Esophagus muscularis mucosa (tissue), 4 donors: ENCODE measurements at regions not wholly inside any gene's neighbourhood (a gene's known extent, or its start where the extent isn't known, plus 50 kb on each side); places are given as distances from the start of the nearest gene placed in this dataset.

ENCODE experiments used
- EP300 ChIP-seq: sonication (generic); formaldehyde crosslinking; IDR thresholded peaks from one replicate; pipeline ENCODE4 v1.6.1; 2017; ENCODE audit warnings: antibody characterized with exemption
- POLR2A ChIP-seq: fragments of 450-650 bp; IDR thresholded peaks from one replicate; pipeline ENCODE4 v1.6.1; 2017; ENCODE audit warnings: antibody characterized with exemption, moderate library complexity, mild to moderate bottlenecking, low read depth
- TF ChIP-seq, protein P1 (sequence below), 3 experiments: fragments of 200-600 bp in 2 of 3; fragments of 450-650 bp in 1 of 3; sonication (generic) in 2 of 3; IDR thresholded peaks; one replicate each; pipeline ENCODE4 v1.5.1; 2017 to 2019; ENCODE audit warnings: antibody characterized with exemption in 3 of 3, mild to moderate bottlenecking in 2 of 3, moderate library complexity in 1 of 3

DNA sequence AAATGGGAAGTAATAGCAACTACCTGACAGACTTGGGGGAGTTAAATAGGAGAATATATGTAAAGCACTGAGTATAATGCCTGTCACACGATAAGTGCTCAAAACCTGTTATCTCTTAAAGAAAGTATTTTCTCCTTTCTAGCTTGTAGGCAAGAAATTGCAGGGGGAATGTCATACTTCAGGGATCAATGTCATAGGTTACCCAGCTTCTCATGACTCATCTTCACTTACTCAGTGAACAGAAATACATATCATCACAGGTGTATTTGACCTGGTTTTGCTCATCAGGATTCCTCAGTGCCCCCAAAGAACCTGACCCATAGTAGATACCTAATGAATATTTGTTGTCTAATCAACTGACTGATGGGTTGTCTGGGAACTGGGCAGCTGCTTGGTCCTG is 285.0 kb upstream of the ATP2B1 start:
- TF ChIP-seq, protein P1, sequence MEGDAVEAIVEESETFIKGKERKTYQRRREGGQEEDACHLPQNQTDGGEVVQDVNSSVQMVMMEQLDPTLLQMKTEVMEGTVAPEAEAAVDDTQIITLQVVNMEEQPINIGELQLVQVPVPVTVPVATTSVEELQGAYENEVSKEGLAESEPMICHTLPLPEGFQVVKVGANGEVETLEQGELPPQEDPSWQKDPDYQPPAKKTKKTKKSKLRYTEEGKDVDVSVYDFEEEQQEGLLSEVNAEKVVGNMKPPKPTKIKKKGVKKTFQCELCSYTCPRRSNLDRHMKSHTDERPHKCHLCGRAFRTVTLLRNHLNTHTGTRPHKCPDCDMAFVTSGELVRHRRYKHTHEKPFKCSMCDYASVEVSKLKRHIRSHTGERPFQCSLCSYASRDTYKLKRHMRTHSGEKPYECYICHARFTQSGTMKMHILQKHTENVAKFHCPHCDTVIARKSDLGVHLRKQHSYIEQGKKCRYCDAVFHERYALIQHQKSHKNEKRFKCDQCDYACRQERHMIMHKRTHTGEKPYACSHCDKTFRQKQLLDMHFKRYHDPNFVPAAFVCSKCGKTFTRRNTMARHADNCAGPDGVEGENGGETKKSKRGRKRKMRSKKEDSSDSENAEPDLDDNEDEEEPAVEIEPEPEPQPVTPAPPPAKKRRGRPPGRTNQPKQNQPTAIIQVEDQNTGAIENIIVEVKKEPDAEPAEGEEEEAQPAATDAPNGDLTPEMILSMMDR (IDR thresholded peaks at IDR 0.05), result no peak
- TF ChIP-seq POLR2A (no peak), EP300 (no peak)
